Epithelial cell of proximal tubule (primary cell): ENCODE measurements at regions not wholly inside any gene's neighbourhood (a gene's known extent, or its start where the extent isn't known, plus 50 kb on each side); places are given as distances from the start of the nearest gene placed in this dataset.

Source experiments
- DNase-seq: peaks from one replicate; pipeline ENCODE4 v3.0.0-alpha.2; 2011; ENCODE audit warnings: low read depth
- H3K4me3 ChIP-seq: 2 replicates; pipeline ENCODE4 v1.5.1; 2011; ENCODE audit warnings: low read depth, mild to moderate bottlenecking, low read length
- CTCF ChIP-seq: conservative IDR thresholded peaks from 2 replicates; pipeline ENCODE4 v1.5.1; 2012; ENCODE audit warnings: low read depth, mild to moderate bottlenecking, low read length

- DNase-seq = no peak
- H3K4me3 ChIP-seq = no peak overlapping the region
- TF ChIP-seq CTCF = no peak
Measured at GRCh38 chr15:80308002-80308401, 56.0 kb upstream of the CTXND1 start.

GRCh38 chr15:80309769-80310384 lies 57.9 kb upstream of the CTXND1 start:
- peak; percentile 79 for TF ChIP-seq CTCF
- DNase-seq = peak; percentile 9
- no peak overlapping the region for H3K4me3 ChIP-seq

- DNase-seq = no peak
- no peak for TF ChIP-seq CTCF
- H3K4me3 ChIP-seq = no peak overlapping the region
Measured at GRCh38 chr15:80310776-80311175, 58.8 kb upstream of the CTXND1 start.

GRCh38 chr15:80315289-80315987 lies 63.4 kb upstream of the CTXND1 start:
- H3K4me3 ChIP-seq = no peak overlapping the region
- DNase-seq = no peak
- TF ChIP-seq CTCF = no peak

- H3K4me3 ChIP-seq = no peak overlapping the region
- no peak for TF ChIP-seq CTCF
- peak; percentile 74 for DNase-seq
Measured at GRCh38 chr15:80317389-80318182, 65.6 kb upstream of the CTXND1 start.

GRCh38 chr15:80321853-80322252 lies 69.8 kb upstream of the CTXND1 start:
- DNase-seq = no peak
- no peak overlapping the region for H3K4me3 ChIP-seq
- TF ChIP-seq CTCF = no peak
